ENCODE measurements at regions not wholly inside any gene's neighbourhood (a gene's known extent, or its start where the extent isn't known, plus 50 kb on each side); places are given as distances from the start of the nearest gene placed in this dataset.

GRCh38 chr20:24139846-24140245 lies 151.3 kb upstream of the GGTLC1 start:
- H3K36me3 ChIP-seq: no peaks in the 10 kb centered on the region
- H3K27ac ChIP-seq: no peak overlapping the region
- WGBS, 2 donors: 87 to 88% methylated on average over 1 of the region's 1 CpG
- no peak for TF ChIP-seq CTCF (IDR thresholded peaks at IDR 0.05)
- no peak for ATAC-seq
- no peak overlapping the region for H3K4me3 ChIP-seq
- intact Hi-C loops (cut with DNase I): loop anchor here in 3 of 10 donors (10.0 kb wide), 3 partner anchors 45 to 65 kb away; no protein-coding TSS in a partner anchor
- H3K4me1 ChIP-seq: no peaks in the 10 kb centered on the region
- H3K27me3 ChIP-seq: no peaks in the 10 kb centered on the region
- H3K9me3 ChIP-seq: peaks cover 0 to 9% (median 0%) of the 10 kb centered on the region in 11 donors
- DNase-seq: no peak

DNA sequence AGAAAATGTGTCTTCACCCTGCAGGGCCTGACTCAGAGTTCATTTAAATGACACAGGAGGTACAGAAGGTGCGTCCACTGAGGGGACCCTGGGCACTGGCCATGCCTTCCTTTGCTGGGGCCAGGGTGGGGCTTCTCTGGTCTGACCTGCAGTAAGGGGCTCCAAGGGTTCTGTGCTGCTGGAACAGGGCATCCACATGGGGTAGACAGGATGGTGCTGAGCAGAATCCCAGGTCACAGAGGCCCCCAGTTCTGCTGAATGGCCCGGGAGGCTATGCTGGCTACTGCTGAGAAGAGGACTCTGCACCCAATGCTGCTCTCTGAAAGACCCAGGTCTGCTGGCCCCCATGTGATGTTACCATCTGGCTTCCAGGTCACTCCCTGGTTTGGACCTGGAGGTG lies 150.4 kb upstream of the GGTLC1 start:
- Histone ChIP-seq H3K36me3 (no peaks in the 10 kb centered on the region), H3K9me3 (peaks cover 0 to 9% (median 0%) of the 10 kb centered on the region in 11 donors), H3K4me3 (no peak overlapping the region), H3K4me1 (no peaks in the 10 kb centered on the region), H3K27ac (no peak overlapping the region), H3K27me3 (no peaks in the 10 kb centered on the region)
- WGBS, 2 donors: 83 to 87% methylated on average over 2 of the region's 2 CpGs
- ATAC-seq (no peak), DNase-seq (no peak)
- no peak for TF ChIP-seq CTCF (IDR thresholded peaks at IDR 0.05)
- intact Hi-C loops (cut with DNase I): loop anchor here in 1 of 10 donors (10.0 kb wide), 1 partner anchor 64 kb away; no protein-coding TSS in a partner anchor

DNA sequence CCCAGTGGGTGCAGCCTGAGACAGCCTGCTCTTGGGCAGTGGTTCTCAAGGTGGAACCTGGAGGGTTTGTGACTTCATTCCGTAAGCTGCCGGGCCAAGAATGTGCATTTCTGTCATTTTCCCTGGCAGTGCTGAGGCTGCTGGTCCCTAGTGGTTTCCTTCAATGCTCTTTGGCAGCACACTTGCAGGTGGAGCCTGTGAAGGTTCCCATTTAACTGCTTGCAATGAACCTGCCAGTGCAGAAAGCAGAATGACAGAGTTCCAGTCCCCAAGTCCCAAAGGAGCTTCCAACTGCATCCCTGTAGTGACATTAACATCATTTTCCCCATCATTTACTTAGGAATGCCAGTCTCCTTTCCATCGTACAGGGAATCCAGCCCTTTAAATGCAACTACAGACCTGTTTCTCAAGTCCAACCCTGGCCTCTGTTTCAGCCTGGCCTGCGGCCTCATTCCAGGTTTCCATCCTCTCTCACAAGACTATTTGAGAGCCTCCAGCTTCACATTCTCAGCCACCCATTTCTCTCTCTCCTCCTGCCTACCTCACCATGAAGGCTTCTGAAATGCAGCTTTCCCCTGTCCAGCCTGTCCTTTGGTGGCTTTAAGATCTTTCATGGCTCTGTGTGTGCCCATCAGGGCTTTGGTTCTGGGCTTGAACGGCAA lies 149.7 kb upstream of the GGTLC1 start:
- 67 to 69% methylated on average over 5 of the region's 5 CpGs for WGBS, 2 donors
- Histone ChIP-seq H3K27me3 (no peaks in the 10 kb centered on the region), H3K9me3 (peaks cover 0 to 9% (median 0%) of the 10 kb centered on the region in 11 donors), H3K4me1 (no peaks in the 10 kb centered on the region), H3K36me3 (no peaks in the 10 kb centered on the region), H3K27ac (no peak overlapping the region), H3K4me3 (no peak overlapping the region)
- no peak for TF ChIP-seq CTCF (IDR thresholded peaks at IDR 0.05)
- DNase-seq: no peak
- no peak for ATAC-seq
- intact Hi-C loops (cut with DNase I): loop anchor here in 1 of 10 donors (10.0 kb wide), 1 partner anchor 64 kb away; no protein-coding TSS in a partner anchor

- H3K4me3 ChIP-seq: no peak overlapping the region
- no peaks in the 10 kb centered on the region for H3K36me3 ChIP-seq
- no peak for DNase-seq
- peaks cover 0 to 3% (median 0%) of the 10 kb centered on the region in 7 donors for H3K27me3 ChIP-seq
- intact Hi-C loops (cut with DNase I): loop anchor here in 1 of 10 donors (10.0 kb wide), 1 partner anchor 62 kb away; no protein-coding TSS in a partner anchor
- H3K27ac ChIP-seq: no peak overlapping the region
- peaks cover 0 to 8% (median 0%) of the 10 kb centered on the region in 11 donors for H3K9me3 ChIP-seq
- no peak for TF ChIP-seq CTCF (IDR thresholded peaks at IDR 0.05)
- 72 to 74% methylated on average over 2 of the region's 2 CpGs for WGBS, 2 donors
- no peaks in the 10 kb centered on the region for H3K4me1 ChIP-seq
- no peak for ATAC-seq
These were observed 148.2 kb upstream of the GGTLC1 start for GRCh38 chr20:24136659-24137246.

Measured in heart right ventricle (tissue), 16 donors.